CD14-positive monocyte (primary cell): ENCODE measurements at regions not wholly inside any gene's neighbourhood (a gene's known extent, or its start where the extent isn't known, plus 50 kb on each side); places are given as distances from the start of the nearest gene placed in this dataset.

Experiments
- DNase-seq, 3 donors: peaks; one replicate each; pipeline ENCODE4 v3.0.0-alpha.2; 2011 to 2022
- H2AFZ ChIP-seq: 2 replicates; pipeline ENCODE4 v1.6.0; 2012; ENCODE audit warnings: mild to moderate bottlenecking, low read depth, low read length, inconsistent platforms; ENCODE audit not compliant: insufficient read depth, poor library complexity, severe bottlenecking
- H3K27ac ChIP-seq, 2 donors: 1 replicate in 1 of 2; 2 replicates in 1 of 2; pipeline ENCODE4 v1.5.1; 2012 to 2013; ENCODE audit warnings: low read length in 2 of 2, control low read depth in 1 of 2, inconsistent platforms in 1 of 2, low read depth in 1 of 2, mild to moderate bottlenecking in 1 of 2
- H3K27me3 ChIP-seq, 2 donors: one replicate each; pipeline versions ENCODE4 v1.6.0 to v1.6.1; 2011 to 2013; ENCODE audit warnings: low read length in 2 of 2; ENCODE audit not compliant: control insufficient read depth in 2 of 2, insufficient read depth in 2 of 2
- H3K36me3 ChIP-seq, 2 donors: replicated peaks in 1 of 2; 1 replicate in 1 of 2; 2 replicates in 1 of 2; pipeline versions ENCODE4 v1.5.1 to v1.6.1; 2012 to 2013; ENCODE audit warnings: low read length in 2 of 2, control low read depth in 1 of 2, inconsistent platforms in 1 of 2, mild to moderate bottlenecking in 1 of 2; ENCODE audit not compliant: insufficient read depth in 2 of 2, control insufficient read depth in 1 of 2
- H3K4me1 ChIP-seq, 2 donors: 1 replicate in 1 of 2; 2 replicates in 1 of 2; pipeline versions ENCODE4 v1.5.1 to v1.6.1; 2012 to 2013; ENCODE audit warnings: low read length in 2 of 2, control low read depth in 1 of 2, inconsistent platforms in 1 of 2, mild to moderate bottlenecking in 1 of 2, moderate library complexity in 1 of 2; ENCODE audit not compliant: insufficient read depth in 2 of 2, control insufficient read depth in 1 of 2
- H3K4me2 ChIP-seq: replicated peaks from 2 replicates; pipeline ENCODE3; 2012; ENCODE audit warnings: low read length, moderate library complexity, mild to moderate bottlenecking; ENCODE audit not compliant: poor library complexity, severe bottlenecking; ENCODE audit errors: extremely low read depth
- H3K4me3 ChIP-seq, 3 experiments: fragments of 200-600 bp in 1 of 3; sonication (generic) in 1 of 3; replicated peaks in 1 of 3; 1 replicate in 2 of 3; 2 replicates in 1 of 3; pipeline ENCODE4 v1.5.1; 2011 to 2013; ENCODE audit warnings: low read length in 3 of 3, mild to moderate bottlenecking in 3 of 3, control low read depth in 2 of 3, low read depth in 2 of 3, inconsistent platforms in 1 of 3, moderate library complexity in 1 of 3
- H3K79me2 ChIP-seq: 2 replicates; pipeline ENCODE4 v1.6.0; 2012; ENCODE audit warnings: mild to moderate bottlenecking, control low read depth, inconsistent platforms, low read length, moderate library complexity; ENCODE audit not compliant: insufficient read depth
- H3K9ac ChIP-seq: 2 replicates; pipeline ENCODE4 v1.6.0; 2017; ENCODE audit warnings: low read length, mild to moderate bottlenecking; ENCODE audit not compliant: insufficient read depth, poor library complexity, severe bottlenecking
- H3K9me3 ChIP-seq, 2 donors: replicated peaks in 1 of 2; 1 replicate in 1 of 2; 2 replicates in 1 of 2; pipeline versions ENCODE4 v1.5.1 to v1.6.1; 2012 to 2013; ENCODE audit warnings: low read length in 2 of 2, control low read depth in 1 of 2; ENCODE audit not compliant: control insufficient read depth in 1 of 2, insufficient read depth in 1 of 2
- H4K20me1 ChIP-seq: 2 replicates; pipeline ENCODE4 v1.6.0; 2012; ENCODE audit warnings: mild to moderate bottlenecking, low read length, control low read depth, moderate library complexity; ENCODE audit not compliant: insufficient read depth
- H3K27ac Mint-ChIP-seq, 7 donors: one replicate each; pipeline ENCODE4 v1.8.0; 2020; ENCODE audit warnings: mild to moderate bottlenecking in 7 of 7, mixed read lengths in 7 of 7, moderate library complexity in 6 of 7, inconsistent platforms in 2 of 7
- H3K27me3 Mint-ChIP-seq, 3 donors: one replicate each; pipeline ENCODE4 v1.8.0; 2021 to 2022; ENCODE audit warnings: low read depth in 3 of 3, mild to moderate bottlenecking in 3 of 3, mixed read lengths in 3 of 3, moderate library complexity in 3 of 3, inconsistent platforms in 1 of 3
- H3K36me3 Mint-ChIP-seq, 2 donors: one replicate each; pipeline ENCODE4 v1.8.0; 2020; ENCODE audit warnings: mixed read lengths in 2 of 2, inconsistent platforms in 1 of 2, mild to moderate bottlenecking in 1 of 2
- H3K4me1 Mint-ChIP-seq: one replicate; pipeline ENCODE4 v1.8.0; 2020; ENCODE audit warnings: mild to moderate bottlenecking, mixed read lengths
- H3K4me3 Mint-ChIP-seq, 2 donors: one replicate each; pipeline ENCODE4 v1.8.0; 2020; ENCODE audit warnings: mild to moderate bottlenecking in 2 of 2, mixed read lengths in 2 of 2, moderate library complexity in 1 of 2
- H3K9me3 Mint-ChIP-seq, 7 donors: one replicate each; pipeline ENCODE4 v1.8.0; 2020 to 2022; ENCODE audit warnings: mixed read lengths in 7 of 7, mild to moderate bottlenecking in 6 of 7, moderate library complexity in 6 of 7, inconsistent platforms in 2 of 7
- CTCF ChIP-seq: fragments of 200-600 bp; IDR thresholded peaks from one replicate; pipeline ENCODE4 v1.8.0; 2022; ENCODE audit warnings: antibody characterized with exemption, mild to moderate bottlenecking
- WGBS: methylation state at CpG from one replicate; pipeline ENCODE4 v1.1.5; 2013; ENCODE audit warnings: missing lambda C conversion rate; ENCODE audit not compliant: insufficient coverage; 5-methylcytosine and 5-hydroxymethylcytosine counted together
- intact Hi-C, 2 donors: fragments of 100-400 bp; cut with micrococcal nuclease; formaldehyde crosslinking; loops; one replicate each; pipeline versions ENCODE4 v1.15.0 to v1.15.1; 2023

DNA sequence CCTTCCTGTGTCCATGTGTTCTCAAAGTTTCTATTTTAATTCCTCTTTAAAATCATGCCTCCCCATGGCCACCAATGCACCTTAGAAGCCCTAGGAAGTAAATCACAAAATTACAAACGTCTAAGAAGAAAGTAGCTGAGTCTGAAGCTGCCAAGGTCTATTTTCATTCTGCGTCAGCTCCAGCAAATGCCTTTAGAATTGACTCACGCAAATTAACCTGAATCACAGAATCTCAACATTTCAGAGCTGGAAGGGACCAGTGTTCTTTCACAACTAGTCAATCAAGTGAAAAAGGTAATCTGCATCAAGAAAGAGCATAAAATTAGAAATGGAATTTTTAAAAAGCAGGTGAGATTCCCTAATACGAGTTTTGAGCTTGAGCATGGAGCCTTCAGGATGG lies 1017.6 kb downstream of the SORCS3 start:
- no peak overlapping the region for H3K4me3 ChIP-seq
- DNase-seq, result no peak
- no CpG with 5 or more reads among the region's 4 CpGs for WGBS
- H3K9ac ChIP-seq, result no peak overlapping the region
- peaks cover 0 to 5% (median 0%) of the 10 kb centered on the region in 7 donors for H3K9me3 Mint-ChIP-seq
- H3K4me1 ChIP-seq, result no peaks in the 10 kb centered on the region
- H3K27ac Mint-ChIP-seq, result no peak overlapping the region
- no peak overlapping the region for H2AFZ ChIP-seq
- H3K4me2 ChIP-seq, result no peak overlapping the region
- H4K20me1 ChIP-seq, result no peaks in the 10 kb centered on the region
- H3K27ac ChIP-seq, result no peak overlapping the region
- H3K27me3 Mint-ChIP-seq, result no peaks in the 10 kb centered on the region
- intact Hi-C loops, result no loop called here
- H3K9me3 ChIP-seq, result no peaks in the 10 kb centered on the region
- no peaks in the 10 kb centered on the region for H3K36me3 ChIP-seq
- no peaks in the 10 kb centered on the region for H3K36me3 Mint-ChIP-seq
- no peaks in the 10 kb centered on the region for H3K4me1 Mint-ChIP-seq
- H3K27me3 ChIP-seq, result no peaks in the 10 kb centered on the region
- no peak overlapping the region for H3K4me3 Mint-ChIP-seq
- no peaks in the 10 kb centered on the region for H3K79me2 ChIP-seq
- no peak for TF ChIP-seq CTCF

GRCh38 chr10:105656856-105657255 lies 1015.8 kb downstream of the SORCS3 start:
- no peak overlapping the region for H3K27ac ChIP-seq
- H3K4me3 ChIP-seq, result no peak overlapping the region
- Mint-ChIP-seq H3K36me3 (no peaks in the 10 kb centered on the region), H3K4me3 (no peak overlapping the region), H3K9me3 (peaks cover 0 to 5% (median 0%) of the 10 kb centered on the region in 7 donors), H3K4me1 (no peaks in the 10 kb centered on the region), H3K27ac (no peak overlapping the region), H3K27me3 (no peaks in the 10 kb centered on the region)
- no peak for TF ChIP-seq CTCF
- H3K9me3 ChIP-seq, result no peaks in the 10 kb centered on the region
- no peaks in the 10 kb centered on the region for H3K4me1 ChIP-seq
- no peak overlapping the region for H3K4me2 ChIP-seq
- no peaks in the 10 kb centered on the region for H4K20me1 ChIP-seq
- no peak for DNase-seq
- H3K9ac ChIP-seq, result no peak overlapping the region
- H3K27me3 ChIP-seq, result no peaks in the 10 kb centered on the region
- no peak overlapping the region for H2AFZ ChIP-seq
- intact Hi-C loops, result no loop called here
- no peaks in the 10 kb centered on the region for H3K36me3 ChIP-seq
- no peaks in the 10 kb centered on the region for H3K79me2 ChIP-seq
